ENCODE measurements at regions not wholly inside any gene's neighbourhood (a gene's known extent, or its start where the extent isn't known, plus 50 kb on each side); places are given as distances from the start of the nearest gene placed in this dataset.

- Histone ChIP-seq H3K4me3 (ENCODE audit: control insufficient read depth in 2 of 3, extremely low read depth in 1 of 3, insufficient read depth in 2 of 3, low read depth in 1 of 3, low read length in 3 of 3) (no peak overlapping the region), H4K20me1 (ENCODE audit: control insufficient read depth, extremely low read depth, insufficient read depth, low read length) (no peaks in the 10 kb centered on the region), H3K9me3 (ENCODE audit: control insufficient read depth, low read depth, low read length) (no peaks in the 10 kb centered on the region), H3K79me2 (ENCODE audit: control insufficient read depth, insufficient read depth, low read length) (no peaks in the 10 kb centered on the region), H3K9me1 (ENCODE audit: control insufficient read depth, extremely low read depth, insufficient read depth, low read length) (no peaks in the 10 kb centered on the region), H3K4me2 (ENCODE audit: control insufficient read depth, extremely low read depth, insufficient read depth, low read depth, low read length) (no peak overlapping the region), H2AFZ (ENCODE audit: control insufficient read depth, low read length) (no peak overlapping the region), H3K9ac (ENCODE audit: control insufficient read depth, extremely low read depth, insufficient read depth, low read length) (no peak overlapping the region), H3K4me1 (ENCODE audit: control insufficient read depth, extremely low read depth, insufficient read depth, low read length) (no peaks in the 10 kb centered on the region), H3K27ac (ENCODE audit: control insufficient read depth, insufficient read depth, low read length) (no peak overlapping the region), H3K27me3 (ENCODE audit: control insufficient read depth, extremely low read depth, insufficient read depth, low read length) (no peaks in the 10 kb centered on the region), H3K36me3 (ENCODE audit: control insufficient read depth in 2 of 2, extremely low read depth in 1 of 2, insufficient read depth in 2 of 2, low read length in 2 of 2) (no peaks in the 10 kb centered on the region)
- no peak for FAIRE-seq
- DNase-seq (ENCODE audit: low read depth, low spot score) = no peak
- dilution Hi-C loops (cut with MboI; ENCODE audit: extremely low pct_ligation_motif_present, low sequenced_read_pairs) = no loop called here
- TF ChIP-seq EZH2 (IDR thresholded peaks at IDR 0.05; ENCODE audit: low read length) = no peak
- TF ChIP-seq, protein P1, sequence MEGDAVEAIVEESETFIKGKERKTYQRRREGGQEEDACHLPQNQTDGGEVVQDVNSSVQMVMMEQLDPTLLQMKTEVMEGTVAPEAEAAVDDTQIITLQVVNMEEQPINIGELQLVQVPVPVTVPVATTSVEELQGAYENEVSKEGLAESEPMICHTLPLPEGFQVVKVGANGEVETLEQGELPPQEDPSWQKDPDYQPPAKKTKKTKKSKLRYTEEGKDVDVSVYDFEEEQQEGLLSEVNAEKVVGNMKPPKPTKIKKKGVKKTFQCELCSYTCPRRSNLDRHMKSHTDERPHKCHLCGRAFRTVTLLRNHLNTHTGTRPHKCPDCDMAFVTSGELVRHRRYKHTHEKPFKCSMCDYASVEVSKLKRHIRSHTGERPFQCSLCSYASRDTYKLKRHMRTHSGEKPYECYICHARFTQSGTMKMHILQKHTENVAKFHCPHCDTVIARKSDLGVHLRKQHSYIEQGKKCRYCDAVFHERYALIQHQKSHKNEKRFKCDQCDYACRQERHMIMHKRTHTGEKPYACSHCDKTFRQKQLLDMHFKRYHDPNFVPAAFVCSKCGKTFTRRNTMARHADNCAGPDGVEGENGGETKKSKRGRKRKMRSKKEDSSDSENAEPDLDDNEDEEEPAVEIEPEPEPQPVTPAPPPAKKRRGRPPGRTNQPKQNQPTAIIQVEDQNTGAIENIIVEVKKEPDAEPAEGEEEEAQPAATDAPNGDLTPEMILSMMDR (optimal IDR thresholded peaks at IDR 0.05 in 1 of 3, IDR thresholded peaks at IDR 0.05 in 1 of 3, conservative IDR thresholded peaks at IDR 0.05 in 1 of 3; ENCODE audit: extremely low read depth in 1 of 3, insufficient read depth in 2 of 3, low read length in 3 of 3) = no peak
These were observed 216.3 kb downstream of the TMEM182 start for GRCh38 chr2:102978091-102978490.

DNA sequence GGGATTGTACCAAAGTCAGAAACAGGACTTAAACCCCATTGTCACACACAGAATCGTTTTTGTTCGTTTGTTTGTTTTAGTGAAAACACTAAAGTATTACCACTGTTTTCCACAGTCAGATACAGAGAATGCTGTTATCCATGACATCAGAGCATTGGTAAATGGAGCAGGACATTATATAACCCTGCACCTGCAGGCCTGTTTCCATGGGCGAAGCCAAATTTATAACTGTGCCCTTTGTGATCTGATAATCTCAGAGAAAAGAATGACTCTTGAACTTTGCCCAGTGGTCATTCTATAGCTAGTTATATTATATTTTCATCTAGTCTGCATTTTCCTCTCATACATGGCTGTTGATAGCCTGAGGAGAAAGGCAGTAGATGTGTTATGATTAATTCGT lies 217.6 kb downstream of the TMEM182 start:
- Histone ChIP-seq H3K4me3 (ENCODE audit: control insufficient read depth in 2 of 3, extremely low read depth in 1 of 3, insufficient read depth in 2 of 3, low read depth in 1 of 3, low read length in 3 of 3) (no peak overlapping the region), H3K4me1 (ENCODE audit: control insufficient read depth, extremely low read depth, insufficient read depth, low read length) (no peaks in the 10 kb centered on the region), H4K20me1 (ENCODE audit: control insufficient read depth, extremely low read depth, insufficient read depth, low read length) (no peaks in the 10 kb centered on the region), H3K9me3 (ENCODE audit: control insufficient read depth, low read depth, low read length) (no peaks in the 10 kb centered on the region), H3K9ac (ENCODE audit: control insufficient read depth, extremely low read depth, insufficient read depth, low read length) (no peak overlapping the region), H3K4me2 (ENCODE audit: control insufficient read depth, extremely low read depth, insufficient read depth, low read depth, low read length) (no peak overlapping the region), H3K27ac (ENCODE audit: control insufficient read depth, insufficient read depth, low read length) (no peak overlapping the region), H3K9me1 (ENCODE audit: control insufficient read depth, extremely low read depth, insufficient read depth, low read length) (no peaks in the 10 kb centered on the region), H3K27me3 (ENCODE audit: control insufficient read depth, extremely low read depth, insufficient read depth, low read length) (no peaks in the 10 kb centered on the region), H3K79me2 (ENCODE audit: control insufficient read depth, insufficient read depth, low read length) (no peaks in the 10 kb centered on the region), H2AFZ (ENCODE audit: control insufficient read depth, low read length) (no peak overlapping the region), H3K36me3 (ENCODE audit: control insufficient read depth in 2 of 2, extremely low read depth in 1 of 2, insufficient read depth in 2 of 2, low read length in 2 of 2) (no peaks in the 10 kb centered on the region)
- TF ChIP-seq, protein P1 (optimal IDR thresholded peaks at IDR 0.05 in 1 of 3, IDR thresholded peaks at IDR 0.05 in 1 of 3, conservative IDR thresholded peaks at IDR 0.05 in 1 of 3; ENCODE audit: extremely low read depth in 1 of 3, insufficient read depth in 2 of 3, low read length in 3 of 3) = no peak
- TF ChIP-seq EZH2 (IDR thresholded peaks at IDR 0.05; ENCODE audit: low read length) = no peak
- dilution Hi-C loops (cut with MboI; ENCODE audit: extremely low pct_ligation_motif_present, low sequenced_read_pairs) = no loop called here
- FAIRE-seq (no peak), DNase-seq (ENCODE audit: low read depth, low spot score) (no peak)

All from keratinocyte (primary cell).